ENCODE measurements at regions not wholly inside any gene's neighbourhood (a gene's known extent, or its start where the extent isn't known, plus 50 kb on each side); places are given as distances from the start of the nearest gene placed in this dataset.

DNA sequence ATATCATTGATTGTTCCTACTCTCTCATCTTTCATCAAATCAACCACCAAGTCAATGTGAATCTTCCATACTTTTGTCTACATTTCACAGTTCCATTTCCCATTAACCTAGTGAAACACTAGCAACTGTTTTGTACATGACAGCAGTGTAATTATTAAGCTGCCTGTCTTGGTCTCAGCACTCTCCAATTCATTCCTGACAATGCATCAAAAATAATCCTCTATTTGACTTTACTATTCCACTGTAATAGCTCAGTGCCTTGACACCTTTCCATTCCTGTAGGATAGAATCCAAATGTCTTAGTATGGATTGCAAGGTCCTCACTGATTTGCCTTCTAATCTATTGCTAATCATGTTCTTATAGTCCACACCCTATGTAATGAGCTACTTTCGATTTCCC, 2405.8 kb downstream of the PCDH7 start:
- no peak for TF ChIP-seq CTCF (IDR thresholded peaks at IDR 0.05)
- no peak for TF ChIP-seq POLR2A (IDR thresholded peaks at IDR 0.05)
- no peak for TF ChIP-seq POLR2AphosphoS5 (IDR thresholded peaks at IDR 0.05)
